CD14-positive monocyte (primary cell): ENCODE measurements at regions not wholly inside any gene's neighbourhood (a gene's known extent, or its start where the extent isn't known, plus 50 kb on each side); places are given as distances from the start of the nearest gene placed in this dataset.

Experiments used
- DNase-seq, 3 donors: peaks; one replicate each; pipeline ENCODE4 v3.0.0-alpha.2; 2011 to 2022
- H2AFZ ChIP-seq: 2 replicates; pipeline ENCODE4 v1.6.0; 2012; ENCODE audit warnings: mild to moderate bottlenecking, low read depth, low read length, inconsistent platforms; ENCODE audit not compliant: insufficient read depth, poor library complexity, severe bottlenecking
- H3K27ac ChIP-seq, 2 donors: 1 replicate in 1 of 2; 2 replicates in 1 of 2; pipeline ENCODE4 v1.5.1; 2012 to 2013; ENCODE audit warnings: low read length in 2 of 2, control low read depth in 1 of 2, inconsistent platforms in 1 of 2, low read depth in 1 of 2, mild to moderate bottlenecking in 1 of 2
- H3K27me3 ChIP-seq, 2 donors: one replicate each; pipeline versions ENCODE4 v1.6.0 to v1.6.1; 2011 to 2013; ENCODE audit warnings: low read length in 2 of 2; ENCODE audit not compliant: control insufficient read depth in 2 of 2, insufficient read depth in 2 of 2
- H3K36me3 ChIP-seq, 2 donors: replicated peaks in 1 of 2; 1 replicate in 1 of 2; 2 replicates in 1 of 2; pipeline versions ENCODE4 v1.5.1 to v1.6.1; 2012 to 2013; ENCODE audit warnings: low read length in 2 of 2, control low read depth in 1 of 2, inconsistent platforms in 1 of 2, mild to moderate bottlenecking in 1 of 2; ENCODE audit not compliant: insufficient read depth in 2 of 2, control insufficient read depth in 1 of 2
- H3K4me1 ChIP-seq, 2 donors: 1 replicate in 1 of 2; 2 replicates in 1 of 2; pipeline versions ENCODE4 v1.5.1 to v1.6.1; 2012 to 2013; ENCODE audit warnings: low read length in 2 of 2, control low read depth in 1 of 2, inconsistent platforms in 1 of 2, mild to moderate bottlenecking in 1 of 2, moderate library complexity in 1 of 2; ENCODE audit not compliant: insufficient read depth in 2 of 2, control insufficient read depth in 1 of 2
- H3K4me2 ChIP-seq: replicated peaks from 2 replicates; pipeline ENCODE3; 2012; ENCODE audit warnings: low read length, moderate library complexity, mild to moderate bottlenecking; ENCODE audit not compliant: poor library complexity, severe bottlenecking; ENCODE audit errors: extremely low read depth
- H3K4me3 ChIP-seq, 3 experiments: fragments of 200-600 bp in 1 of 3; sonication (generic) in 1 of 3; replicated peaks in 1 of 3; 1 replicate in 2 of 3; 2 replicates in 1 of 3; pipeline ENCODE4 v1.5.1; 2011 to 2013; ENCODE audit warnings: low read length in 3 of 3, mild to moderate bottlenecking in 3 of 3, control low read depth in 2 of 3, low read depth in 2 of 3, inconsistent platforms in 1 of 3, moderate library complexity in 1 of 3
- H3K79me2 ChIP-seq: 2 replicates; pipeline ENCODE4 v1.6.0; 2012; ENCODE audit warnings: mild to moderate bottlenecking, control low read depth, inconsistent platforms, low read length, moderate library complexity; ENCODE audit not compliant: insufficient read depth
- H3K9ac ChIP-seq: 2 replicates; pipeline ENCODE4 v1.6.0; 2017; ENCODE audit warnings: low read length, mild to moderate bottlenecking; ENCODE audit not compliant: insufficient read depth, poor library complexity, severe bottlenecking
- H3K9me3 ChIP-seq, 2 donors: replicated peaks in 1 of 2; 1 replicate in 1 of 2; 2 replicates in 1 of 2; pipeline versions ENCODE4 v1.5.1 to v1.6.1; 2012 to 2013; ENCODE audit warnings: low read length in 2 of 2, control low read depth in 1 of 2; ENCODE audit not compliant: control insufficient read depth in 1 of 2, insufficient read depth in 1 of 2
- H4K20me1 ChIP-seq: 2 replicates; pipeline ENCODE4 v1.6.0; 2012; ENCODE audit warnings: mild to moderate bottlenecking, low read length, control low read depth, moderate library complexity; ENCODE audit not compliant: insufficient read depth
- H3K27ac Mint-ChIP-seq, 7 donors: one replicate each; pipeline ENCODE4 v1.8.0; 2020; ENCODE audit warnings: mild to moderate bottlenecking in 7 of 7, mixed read lengths in 7 of 7, moderate library complexity in 6 of 7, inconsistent platforms in 2 of 7
- H3K27me3 Mint-ChIP-seq, 3 donors: one replicate each; pipeline ENCODE4 v1.8.0; 2021 to 2022; ENCODE audit warnings: low read depth in 3 of 3, mild to moderate bottlenecking in 3 of 3, mixed read lengths in 3 of 3, moderate library complexity in 3 of 3, inconsistent platforms in 1 of 3
- H3K36me3 Mint-ChIP-seq, 2 donors: one replicate each; pipeline ENCODE4 v1.8.0; 2020; ENCODE audit warnings: mixed read lengths in 2 of 2, inconsistent platforms in 1 of 2, mild to moderate bottlenecking in 1 of 2
- H3K4me1 Mint-ChIP-seq: one replicate; pipeline ENCODE4 v1.8.0; 2020; ENCODE audit warnings: mild to moderate bottlenecking, mixed read lengths
- H3K4me3 Mint-ChIP-seq, 2 donors: one replicate each; pipeline ENCODE4 v1.8.0; 2020; ENCODE audit warnings: mild to moderate bottlenecking in 2 of 2, mixed read lengths in 2 of 2, moderate library complexity in 1 of 2
- H3K9me3 Mint-ChIP-seq, 7 donors: one replicate each; pipeline ENCODE4 v1.8.0; 2020 to 2022; ENCODE audit warnings: mixed read lengths in 7 of 7, mild to moderate bottlenecking in 6 of 7, moderate library complexity in 6 of 7, inconsistent platforms in 2 of 7
- WGBS: methylation state at CpG from one replicate; pipeline ENCODE4 v1.1.5; 2013; ENCODE audit warnings: missing lambda C conversion rate; ENCODE audit not compliant: insufficient coverage; 5-methylcytosine and 5-hydroxymethylcytosine counted together
- intact Hi-C, 2 donors: fragments of 100-400 bp; cut with micrococcal nuclease; formaldehyde crosslinking; loops; one replicate each; pipeline versions ENCODE4 v1.15.0 to v1.15.1; 2023
- TF ChIP-seq, protein P1 (sequence below): fragments of 200-600 bp; IDR thresholded peaks from one replicate; pipeline ENCODE4 v1.8.0; 2022; ENCODE audit warnings: antibody characterized with exemption, mild to moderate bottlenecking

DNA sequence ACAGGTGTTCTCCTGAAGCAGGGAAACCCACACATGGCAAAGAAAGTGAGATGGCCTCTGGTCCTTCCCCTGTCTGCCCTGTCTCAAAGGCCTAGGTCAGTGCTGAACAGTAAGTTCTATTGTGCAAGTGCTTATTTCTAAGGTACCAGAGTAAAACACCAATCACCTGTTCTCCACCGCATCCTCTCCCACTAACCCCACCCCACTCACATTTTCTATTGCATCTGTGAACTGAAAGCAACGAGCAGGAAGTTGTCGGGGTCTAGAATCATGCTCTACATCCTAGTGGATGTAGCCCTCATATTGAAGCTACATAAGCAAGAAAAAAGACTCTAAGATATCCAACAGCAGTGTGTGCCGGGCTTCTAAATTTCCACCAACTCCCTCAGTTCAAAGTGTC, 265.9 kb downstream of the ENC1 start:
- Histone ChIP-seq H3K4me2 (no peak overlapping the region), H4K20me1 (no peaks in the 10 kb centered on the region), H3K9me3 (no peaks in the 10 kb centered on the region), H3K27ac (no peak overlapping the region), H3K27me3 (no peaks in the 10 kb centered on the region), H3K4me3 (no peak overlapping the region), H3K79me2 (no peaks in the 10 kb centered on the region), H3K4me1 (no peaks in the 10 kb centered on the region), H3K36me3 (no peaks in the 10 kb centered on the region), H2AFZ (no peak overlapping the region), H3K9ac (no peak overlapping the region)
- Mint-ChIP-seq H3K4me3 (no peak overlapping the region), H3K9me3 (peaks cover 0 to 6% (median 2%) of the 10 kb centered on the region in 7 donors), H3K27ac (no peak overlapping the region), H3K27me3 (no peaks in the 10 kb centered on the region), H3K4me1 (peaks cover 2% of the 10 kb centered on the region), H3K36me3 (no peaks in the 10 kb centered on the region)
- DNase-seq = no peak
- TF ChIP-seq, protein P1, sequence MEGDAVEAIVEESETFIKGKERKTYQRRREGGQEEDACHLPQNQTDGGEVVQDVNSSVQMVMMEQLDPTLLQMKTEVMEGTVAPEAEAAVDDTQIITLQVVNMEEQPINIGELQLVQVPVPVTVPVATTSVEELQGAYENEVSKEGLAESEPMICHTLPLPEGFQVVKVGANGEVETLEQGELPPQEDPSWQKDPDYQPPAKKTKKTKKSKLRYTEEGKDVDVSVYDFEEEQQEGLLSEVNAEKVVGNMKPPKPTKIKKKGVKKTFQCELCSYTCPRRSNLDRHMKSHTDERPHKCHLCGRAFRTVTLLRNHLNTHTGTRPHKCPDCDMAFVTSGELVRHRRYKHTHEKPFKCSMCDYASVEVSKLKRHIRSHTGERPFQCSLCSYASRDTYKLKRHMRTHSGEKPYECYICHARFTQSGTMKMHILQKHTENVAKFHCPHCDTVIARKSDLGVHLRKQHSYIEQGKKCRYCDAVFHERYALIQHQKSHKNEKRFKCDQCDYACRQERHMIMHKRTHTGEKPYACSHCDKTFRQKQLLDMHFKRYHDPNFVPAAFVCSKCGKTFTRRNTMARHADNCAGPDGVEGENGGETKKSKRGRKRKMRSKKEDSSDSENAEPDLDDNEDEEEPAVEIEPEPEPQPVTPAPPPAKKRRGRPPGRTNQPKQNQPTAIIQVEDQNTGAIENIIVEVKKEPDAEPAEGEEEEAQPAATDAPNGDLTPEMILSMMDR = no peak
- WGBS = 83% methylated on average over 2 of the region's 4 CpGs
- intact Hi-C loops = no loop called here

DNA sequence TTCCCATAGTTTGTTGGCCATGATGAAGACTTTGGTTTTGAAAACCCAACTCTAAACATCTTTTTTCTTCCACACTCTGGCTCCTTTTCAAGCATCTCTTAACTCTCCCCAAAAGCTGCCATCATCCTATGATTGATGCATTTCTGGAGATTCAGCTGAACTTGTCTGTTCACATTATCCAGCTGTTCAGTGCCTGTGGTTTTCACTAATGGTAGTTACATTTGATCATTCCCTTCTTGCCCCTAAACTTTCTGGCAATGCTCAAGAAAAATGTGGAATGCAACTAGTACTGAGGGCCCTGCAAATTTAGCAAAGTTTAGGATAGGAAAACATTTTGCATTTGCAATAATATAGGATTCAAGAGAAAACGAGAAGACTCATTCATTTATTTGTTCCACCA, 267.5 kb downstream of the ENC1 start:
- no peak overlapping the region for H3K27ac ChIP-seq
- no peak overlapping the region for H3K9ac ChIP-seq
- Mint-ChIP-seq H3K4me3 (no peak overlapping the region), H3K27ac (no peak overlapping the region), H3K27me3 (peaks cover 0 to under 1% (median 0%) of the 10 kb centered on the region in 3 donors), H3K9me3 (peaks cover 0 to 7% (median 2%) of the 10 kb centered on the region in 7 donors), H3K36me3 (no peaks in the 10 kb centered on the region), H3K4me1 (peaks cover 2% of the 10 kb centered on the region)
- no peaks in the 10 kb centered on the region for H3K79me2 ChIP-seq
- H2AFZ ChIP-seq = no peak overlapping the region
- whole genome bisulfite sequencing = no CpG with 5 or more reads among the region's 1 CpG
- intact Hi-C loops = no loop called here
- H3K9me3 ChIP-seq = no peaks in the 10 kb centered on the region
- no peaks in the 10 kb centered on the region for H3K4me1 ChIP-seq
- no peak overlapping the region for H3K4me2 ChIP-seq
- TF ChIP-seq, protein P1 = no peak
- no peak for DNase-seq
- no peaks in the 10 kb centered on the region for H3K27me3 ChIP-seq
- no peaks in the 10 kb centered on the region for H4K20me1 ChIP-seq
- H3K36me3 ChIP-seq = no peaks in the 10 kb centered on the region
- H3K4me3 ChIP-seq = no peak overlapping the region
